C1 segment of cervical spinal cord (tissue), 14 donors: ENCODE measurements at regions not wholly inside any gene's neighbourhood (a gene's known extent, or its start where the extent isn't known, plus 50 kb on each side); places are given as distances from the start of the nearest gene placed in this dataset.
"Not testable (repeated sequence)": the region's sequence is repeated elsewhere in the genome, so short reads cannot be mapped to it uniquely, and the experiment has no call there.

Experiments used
- DNase-seq, 14 donors: peaks; one replicate each; lab custom pipeline; 2025; lab: John Stamatoyannopoulos, UW

GRCh38 chr12:34404377-34405285 is 382.3 kb downstream of the ALG10 start:
- no peak for DNase-seq

- DNase-seq: no peak
Observed at GRCh38 chr12:34405286-34406227, 383.3 kb downstream of the ALG10 start.

GRCh38 chr12:34406228-34406995 is 384.1 kb downstream of the ALG10 start:
- DNase-seq: no peak

- no peak for DNase-seq
Observed at GRCh38 chr12:34406996-34407300, 384.7 kb downstream of the ALG10 start.

DNA sequence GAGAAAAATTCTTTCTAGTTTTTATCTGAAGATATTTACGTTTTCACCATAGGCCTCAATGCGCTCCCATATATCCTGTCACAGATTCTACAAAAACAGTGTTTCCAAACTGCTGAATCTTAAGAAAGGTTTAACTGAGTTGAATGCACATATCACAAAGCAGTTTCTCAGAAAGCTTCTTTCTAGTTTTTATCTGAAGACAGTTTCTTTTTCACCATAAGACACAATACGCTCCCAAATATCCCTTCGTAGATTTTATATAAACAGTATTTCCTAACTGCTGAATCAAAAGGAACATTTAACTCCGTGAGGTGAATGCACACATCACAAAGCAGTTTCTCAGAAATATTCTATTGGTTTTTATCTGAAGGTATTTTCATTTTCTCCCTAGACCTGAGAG is 385.5 kb downstream of the ALG10 start:
- DNase-seq: no peak

GRCh38 chr12:34431509-34431908 is 409.2 kb downstream of the ALG10 start:
- not testable (repeated sequence) for DNase-seq
